Endothelial cell of umbilical vein (primary cell): ENCODE measurements at regions not wholly inside any gene's neighbourhood (a gene's known extent, or its start where the extent isn't known, plus 50 kb on each side); places are given as distances from the start of the nearest gene placed in this dataset.

Experiments used
- BruUV-seq: library from RNA; stranded (reverse); fragments of 400-500 nt; replicated peaks from 2 replicates; lab custom pipeline; 2021; lab: Mats Ljungman, UMichigan
- CTCF ChIA-PET: fragments of 300-600, 350-600 bp; sonication (Branson Sonifier 250); formaldehyde crosslinking; loops from one replicate; lab custom pipeline; 2021; ENCODE audit warnings: antibody characterized with exemption, inconsistent platforms; lab: Charles Lee
- POLR2A ChIA-PET: fragments of 300-600, 350-600 bp; sonication (Branson Sonifier 250); formaldehyde crosslinking; loops from one replicate; lab custom pipeline; 2021; ENCODE audit warnings: antibody characterized with exemption, inconsistent platforms; lab: Charles Lee
- DNase-seq: peaks from one replicate; pipeline ENCODE4 v3.0.0-alpha.2; 2011; ENCODE audit warnings: low read depth, low spot score
- FAIRE-seq: peaks from 2 replicates; lab custom pipeline; 2011; peaks lifted over from hg19 to GRCh38; lab: Jason Lieb, UNC
- H2AFZ ChIP-seq: 2 replicates; pipeline ENCODE4 v1.6.0; 2012; ENCODE audit warnings: low read depth, low read length, control low read depth, inconsistent platforms
- H3K27ac ChIP-seq: 2 replicates; pipeline ENCODE4 v1.5.1; 2011; ENCODE audit warnings: low read depth, mild to moderate bottlenecking, control low read depth, low read length, moderate library complexity; ENCODE audit not compliant: insufficient read depth
- H3K27me3 ChIP-seq, 2 experiments: 2 replicates each; pipeline versions ENCODE4 v1.6.0 to v1.6.1; 2011; ENCODE audit warnings: low read length in 2 of 2, mixed read lengths in 1 of 2; ENCODE audit not compliant: control insufficient read depth in 2 of 2, insufficient read depth in 2 of 2
- H3K36me3 ChIP-seq, 2 experiments: 2 replicates in 1 of 2; 3 replicates in 1 of 2; pipeline ENCODE4 v1.5.1; 2011; ENCODE audit warnings: low read length in 2 of 2, mild to moderate bottlenecking in 1 of 2, moderate library complexity in 1 of 2; ENCODE audit not compliant: control insufficient read depth in 2 of 2, insufficient read depth in 2 of 2; ENCODE audit errors: extremely low read depth in 1 of 2
- H3K4me1 ChIP-seq: 3 replicates; pipeline ENCODE4 v1.5.1; 2011; ENCODE audit warnings: mild to moderate bottlenecking, low read length; ENCODE audit not compliant: control insufficient read depth, insufficient read depth; ENCODE audit errors: extremely low read depth
- H3K4me2 ChIP-seq: 2 replicates; pipeline ENCODE4 v1.6.1; 2011; ENCODE audit warnings: low read length, control low read depth, mixed read lengths; ENCODE audit not compliant: insufficient read depth
- H3K4me3 ChIP-seq, 3 experiments: fragments of 200-600 bp in 1 of 3; sonication (generic), shearing (Covaris generic) in 1 of 3; replicated peaks in 1 of 3; 2 replicates each; pipeline ENCODE4 v1.5.1; 2011 to 2016; ENCODE audit warnings: control low read depth in 3 of 3, low read length in 3 of 3, mild to moderate bottlenecking in 2 of 3, inconsistent platforms in 1 of 3, low read depth in 1 of 3, moderate library complexity in 1 of 3; ENCODE audit not compliant: insufficient read depth in 1 of 3
- H3K79me2 ChIP-seq: 2 replicates; pipeline ENCODE4 v1.6.0; 2012; ENCODE audit warnings: low read length, inconsistent platforms; ENCODE audit not compliant: control insufficient read depth, insufficient read depth
- H3K9ac ChIP-seq: replicated peaks from 2 replicates; pipeline ENCODE3; 2011; ENCODE audit warnings: low read length, control low read depth; ENCODE audit not compliant: insufficient read depth; ENCODE audit errors: extremely low read depth
- H3K9me1 ChIP-seq: replicated peaks from 3 replicates; pipeline ENCODE4 v1.6.0; 2011; ENCODE audit warnings: mild to moderate bottlenecking, low read length; ENCODE audit not compliant: control insufficient read depth, insufficient read depth; ENCODE audit errors: extremely low read depth
- H3K9me3 ChIP-seq: replicated peaks from 2 replicates; pipeline ENCODE4 v1.5.1; 2012; ENCODE audit warnings: low read length, inconsistent platforms; ENCODE audit not compliant: control insufficient read depth, insufficient read depth
- H4K20me1 ChIP-seq: replicated peaks from 2 replicates; pipeline ENCODE3; 2011; ENCODE audit warnings: mild to moderate bottlenecking, low read length; ENCODE audit not compliant: control insufficient read depth, insufficient read depth; ENCODE audit errors: extremely low read depth
- CTCF ChIP-seq, 2 donors: IDR thresholded peaks; 1 replicate in 1 of 2; 2 replicates in 1 of 2; pipeline ENCODE4 v1.5.1; 2011; ENCODE audit warnings: low read length in 2 of 2, mild to moderate bottlenecking in 2 of 2, moderate library complexity in 2 of 2, control low read depth in 1 of 2, inconsistent platforms in 1 of 2, low read depth in 1 of 2; ENCODE audit not compliant: insufficient read depth in 1 of 2; ENCODE audit errors: extremely low read depth in 1 of 2
- EZH2 ChIP-seq: IDR thresholded peaks from 2 replicates; pipeline ENCODE4 v1.6.1; 2012; ENCODE audit warnings: borderline replicate concordance, low read depth, mild to moderate bottlenecking, moderate library complexity, low read length, inconsistent platforms; ENCODE audit not compliant: severe bottlenecking
- FOS ChIP-seq: IDR thresholded peaks from 2 replicates; pipeline ENCODE4 v1.6.1; 2011; ENCODE audit warnings: mild to moderate bottlenecking, low read length, moderate library complexity, borderline replicate concordance; ENCODE audit not compliant: insufficient read depth
- GATA2 ChIP-seq: IDR thresholded peaks from 2 replicates; pipeline ENCODE4 v1.7.0; 2011; ENCODE audit warnings: low read depth, mild to moderate bottlenecking, moderate library complexity, mixed read lengths, low read length; ENCODE audit not compliant: insufficient read length, insufficient read depth
- JUN ChIP-seq: IDR thresholded peaks from 2 replicates; pipeline ENCODE4 v1.6.1; 2011; ENCODE audit warnings: borderline replicate concordance, low read depth; ENCODE audit not compliant: insufficient read length, insufficient read depth
- MAX ChIP-seq: IDR thresholded peaks from 2 replicates; pipeline ENCODE4 v1.6.1; 2011; ENCODE audit not compliant: insufficient read depth, insufficient read length
- MYC ChIP-seq: IDR thresholded peaks from one replicate; pipeline ENCODE4 v1.6.1; 2011; ENCODE audit warnings: mild to moderate bottlenecking, low read depth, low read length
- POLR2A ChIP-seq: IDR thresholded peaks from 2 replicates; pipeline ENCODE4 v1.6.1; 2012; ENCODE audit warnings: low read depth, mild to moderate bottlenecking, control low read depth, low read length
- POLR2AphosphoS5 ChIP-seq: IDR thresholded peaks from 2 replicates; pipeline ENCODE4 v1.6.1; 2012; ENCODE audit warnings: low read depth, mild to moderate bottlenecking, control low read depth, low read length, moderate library complexity; ENCODE audit not compliant: insufficient read depth
- dilution Hi-C: fragments of 300-500 bp; cut with MboI; formaldehyde crosslinking; loops from one replicate; pipeline ENCODE4 v1.15.0; 2019; ENCODE audit warnings: low sequenced_read_pairs; ENCODE audit not compliant: extremely low pct_ligation_motif_present
- intact Hi-C: fragments of 100-400 bp; cut with micrococcal nuclease; formaldehyde crosslinking; loops from one replicate; pipeline ENCODE4 v1.10.0; 2022

- no peaks in the 10 kb centered on the region for H3K36me3 ChIP-seq
- peak overlapping the region; percentile 26 for H3K4me2 ChIP-seq
- TSS peak; percentile 85 for BruUV-seq
- no peaks in the 10 kb centered on the region for H3K9me3 ChIP-seq
- H3K27ac ChIP-seq = peak overlapping the region; percentile 92
- no peaks in the 10 kb centered on the region for H4K20me1 ChIP-seq
- DNase-seq (peak; percentile 69), FAIRE-seq (peak; percentile 97)
- dilution Hi-C loops = no loop called here
- peak overlapping the region; percentile 51 for H3K9ac ChIP-seq
- peaks cover 25% of the 10 kb centered on the region for H3K4me1 ChIP-seq
- H3K79me2 ChIP-seq = no peaks in the 10 kb centered on the region
- H3K9me1 ChIP-seq = no peaks in the 10 kb centered on the region
- TF ChIP-seq GATA2 (peak; percentile 89), POLR2A (peak; percentile 63), FOS (peak; percentile 92), MYC (no peak), CTCF (IDR thresholded peaks at IDR 0.05; ENCODE audit: extremely low read depth in 1 of 2, insufficient read depth in 1 of 2, low read depth in 1 of 2, low read length in 2 of 2) (no peak), JUN (peak; percentile 88), EZH2 (no peak), MAX (no peak), POLR2AphosphoS5 (peak; percentile 90)
- ChIA-PET POLR2A (no interaction called here), CTCF (interaction anchor here (0.8 to 6.0 kb wide), 13 partner anchors 10 to 281 kb away, joined by 3 to 85 read pairs (median 4); no protein-coding TSS in a partner anchor)
- intact Hi-C loops = loop anchor here (1.0 to 5.0 kb wide), 6 partner anchors 36 to 332 kb away; no protein-coding TSS in a partner anchor
- H3K4me3 ChIP-seq = no peak overlapping the region
- H3K27me3 ChIP-seq = no peaks in the 10 kb centered on the region
- no peak overlapping the region for H2AFZ ChIP-seq
Measured at GRCh38 chr11:116360221-116360941, 412.4 kb downstream of the BUD13 start.
